Thymus (tissue), 11 donors: ENCODE measurements at regions not wholly inside any gene's neighbourhood (a gene's known extent, or its start where the extent isn't known, plus 50 kb on each side); places are given as distances from the start of the nearest gene placed in this dataset.

Experiments used
- DNase-seq, 9 donors: peaks; one replicate each; pipeline ENCODE4 v3.0.0-alpha.2; 2013; ENCODE audit warnings: low spot score in 9 of 9, low read depth in 6 of 9, missing footprints in 1 of 9
- H3K27ac ChIP-seq, 2 donors: one replicate each; pipeline ENCODE4 v1.5.1; 2013; ENCODE audit warnings: control low read depth in 1 of 2, low read depth in 1 of 2, low read length in 1 of 2, mild to moderate bottlenecking in 1 of 2, moderate library complexity in 1 of 2
- H3K27me3 ChIP-seq, 2 donors: one replicate each; pipeline ENCODE4 v1.5.1; 2013; ENCODE audit warnings: low read length in 1 of 2; ENCODE audit not compliant: control insufficient read depth in 2 of 2, insufficient read depth in 1 of 2
- H3K36me3 ChIP-seq, 2 donors: one replicate each; pipeline ENCODE4 v1.5.1; 2013; ENCODE audit warnings: low read length in 1 of 2, mild to moderate bottlenecking in 1 of 2, moderate library complexity in 1 of 2; ENCODE audit not compliant: control insufficient read depth in 2 of 2, insufficient read depth in 2 of 2
- H3K4me1 ChIP-seq, 2 donors: one replicate each; pipeline ENCODE4 v1.5.1; 2013; ENCODE audit warnings: low read length in 2 of 2; ENCODE audit not compliant: control insufficient read depth in 2 of 2, insufficient read depth in 2 of 2
- H3K4me3 ChIP-seq, 2 donors: one replicate each; pipeline ENCODE4 v1.5.1; 2013; ENCODE audit warnings: low read length in 2 of 2, control low read depth in 1 of 2, mild to moderate bottlenecking in 1 of 2
- H3K9me3 ChIP-seq, 2 donors: one replicate each; pipeline ENCODE4 v1.5.1; 2013; ENCODE audit warnings: low read length in 1 of 2, mild to moderate bottlenecking in 1 of 2; ENCODE audit not compliant: control insufficient read depth in 2 of 2, insufficient read depth in 1 of 2
- WGBS: extraction: QIAGEN DNeasy Blood & Tissue Kit; methylation state at CpG from one replicate; pipeline ENCODE4 v1.1.7; 2013; 5-methylcytosine and 5-hydroxymethylcytosine counted together
- donor health status: healthy.

DNA sequence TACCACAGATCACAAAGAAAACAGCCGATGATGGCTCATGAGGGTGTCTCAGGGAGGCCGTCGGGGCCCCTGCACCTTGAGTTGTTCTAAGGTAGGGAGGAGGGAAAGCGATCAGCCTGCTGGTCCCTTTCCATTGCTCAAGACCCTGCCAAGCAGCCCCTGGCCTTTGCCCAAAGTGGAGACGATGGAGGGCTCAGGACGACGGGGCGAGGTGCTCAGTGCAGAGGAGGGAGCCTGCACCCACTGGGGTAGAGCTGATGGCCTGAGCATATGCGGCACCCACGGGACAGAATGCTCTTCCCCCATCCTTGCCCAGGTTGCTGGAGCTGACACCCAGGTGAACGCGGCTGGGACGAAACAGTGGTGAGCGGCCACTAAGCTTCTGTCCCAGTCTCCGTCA lies 58.3 kb upstream of the FAM20C start:
- Histone ChIP-seq H3K27me3 (peaks cover 0 to 2% of the 10 kb centered on the region in 2 donors), H3K36me3 (no peaks in the 10 kb centered on the region), H3K9me3 (no peaks in the 10 kb centered on the region), H3K27ac (no peak overlapping the region), H3K4me1 (no peaks in the 10 kb centered on the region), H3K4me3 (no peak overlapping the region)
- DNase-seq, result no peak
- WGBS, result 93% methylated on average over 15 of the region's 15 CpGs

DNA sequence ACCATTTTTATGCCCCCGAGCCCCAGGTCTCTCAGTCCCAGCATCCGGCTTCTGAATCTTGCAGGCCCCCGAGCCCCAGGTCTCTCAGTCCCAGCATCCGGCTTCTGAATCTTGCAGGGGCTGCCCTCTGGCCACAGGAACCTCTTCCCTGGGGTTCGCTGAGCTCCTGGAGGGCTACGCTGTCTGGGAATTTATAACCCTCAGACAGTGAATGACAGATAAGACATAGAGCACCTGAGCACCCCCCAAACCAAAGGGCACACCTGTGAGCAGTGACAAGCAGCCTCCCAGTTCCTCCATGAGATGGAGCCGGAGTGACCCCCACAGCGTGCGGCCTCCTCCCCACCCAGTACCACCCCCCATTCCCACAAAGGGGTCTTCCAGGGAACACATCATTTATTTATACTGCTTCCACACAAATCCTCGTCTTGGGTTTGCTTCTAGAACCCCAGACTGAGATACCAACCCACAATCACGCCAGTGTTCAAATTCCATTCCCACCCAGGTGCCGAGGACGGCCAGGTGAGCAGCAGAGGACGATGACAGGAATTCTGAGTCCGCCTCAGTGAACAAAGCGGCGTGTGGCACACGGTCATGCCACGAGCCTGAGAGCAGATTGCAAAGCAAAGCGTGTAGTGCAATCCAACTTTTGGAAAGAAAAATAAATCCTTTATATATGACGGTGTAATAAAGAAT lies 57.7 kb upstream of the FAM20C start:
- no peak for DNase-seq
- H3K27me3 ChIP-seq, result peaks cover 0 to 2% of the 10 kb centered on the region in 2 donors
- H3K27ac ChIP-seq, result no peak overlapping the region
- no peaks in the 10 kb centered on the region for H3K36me3 ChIP-seq
- H3K4me1 ChIP-seq, result no peaks in the 10 kb centered on the region
- H3K9me3 ChIP-seq, result no peaks in the 10 kb centered on the region
- no peak overlapping the region for H3K4me3 ChIP-seq
- WGBS, result 93% methylated on average over 21 of the region's 21 CpGs

DNA sequence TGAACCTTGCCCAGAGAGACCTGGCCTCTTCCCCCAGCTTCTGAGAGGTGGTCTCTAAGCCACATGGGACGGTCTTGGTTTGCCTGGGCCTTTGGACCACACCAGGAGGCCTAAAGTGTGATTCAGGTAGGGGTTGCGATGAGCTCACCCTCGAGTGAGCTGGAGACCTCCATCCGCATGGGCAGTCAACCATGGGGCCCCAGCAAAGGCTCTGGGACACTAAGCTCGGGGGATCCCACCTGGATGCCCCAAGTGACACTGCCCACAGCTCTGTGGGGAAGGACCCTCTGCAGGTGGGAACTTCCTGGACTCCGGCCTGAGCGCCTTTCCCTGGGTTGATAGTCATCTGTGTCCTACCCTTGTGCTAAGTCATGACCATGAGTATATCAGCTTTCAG lies 57.1 kb upstream of the FAM20C start:
- DNase-seq, result no peak
- Histone ChIP-seq H3K27me3 (peaks cover 0 to 2% of the 10 kb centered on the region in 2 donors), H3K27ac (no peak overlapping the region), H3K36me3 (no peaks in the 10 kb centered on the region), H3K9me3 (no peaks in the 10 kb centered on the region), H3K4me3 (no peak overlapping the region), H3K4me1 (no peaks in the 10 kb centered on the region)
- WGBS, result 96% methylated on average over 7 of the region's 7 CpGs

DNA sequence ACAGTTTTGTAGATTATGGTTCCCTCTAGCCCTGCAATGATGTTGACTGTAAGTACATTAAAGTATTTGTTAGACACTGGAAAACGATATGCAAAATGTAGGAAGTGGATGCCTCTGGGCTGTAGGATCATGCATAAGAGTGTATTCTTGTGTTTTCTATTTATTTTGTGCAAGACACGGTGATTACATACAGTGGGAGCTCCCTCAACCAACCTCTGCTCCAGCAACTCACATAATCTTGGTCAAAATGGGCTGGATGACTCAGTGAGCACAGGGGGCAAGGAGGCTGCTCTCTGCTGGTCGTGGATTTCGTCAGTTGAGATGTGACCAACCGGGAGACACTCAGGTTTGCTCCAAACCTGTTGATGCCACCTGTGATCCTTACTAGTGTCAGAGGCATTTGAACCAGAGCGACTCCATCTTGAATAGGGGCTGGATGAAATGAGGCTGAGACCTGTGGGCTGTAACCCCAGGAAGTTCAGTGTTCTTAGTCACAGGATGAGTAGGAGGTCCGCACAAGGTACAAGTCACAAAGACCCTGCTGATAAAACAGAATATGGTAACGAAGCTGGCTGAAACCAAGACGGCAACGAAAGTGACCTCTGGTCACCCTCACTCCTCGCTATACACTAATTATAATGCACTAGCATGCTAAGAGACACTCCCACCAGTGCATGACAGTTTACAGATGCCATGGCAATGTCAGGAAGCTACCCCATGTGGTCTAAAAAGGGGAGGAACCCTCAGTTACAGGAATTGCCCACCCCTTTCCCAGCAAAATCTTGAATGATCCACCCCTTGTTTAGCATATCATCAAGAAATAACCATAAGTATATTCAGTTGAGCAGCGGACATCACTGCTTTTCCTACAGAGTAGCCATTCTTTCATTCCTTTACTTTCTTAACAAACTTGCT lies 56.4 kb upstream of the FAM20C start:
- DNase-seq, result no peak
- Histone ChIP-seq H3K4me1 (no peaks in the 10 kb centered on the region), H3K27me3 (peaks cover 0 to 2% of the 10 kb centered on the region in 2 donors), H3K4me3 (no peak overlapping the region), H3K27ac (no peak overlapping the region), H3K9me3 (no peaks in the 10 kb centered on the region), H3K36me3 (no peaks in the 10 kb centered on the region)
- 95% methylated on average over 12 of the region's 12 CpGs for WGBS

DNA sequence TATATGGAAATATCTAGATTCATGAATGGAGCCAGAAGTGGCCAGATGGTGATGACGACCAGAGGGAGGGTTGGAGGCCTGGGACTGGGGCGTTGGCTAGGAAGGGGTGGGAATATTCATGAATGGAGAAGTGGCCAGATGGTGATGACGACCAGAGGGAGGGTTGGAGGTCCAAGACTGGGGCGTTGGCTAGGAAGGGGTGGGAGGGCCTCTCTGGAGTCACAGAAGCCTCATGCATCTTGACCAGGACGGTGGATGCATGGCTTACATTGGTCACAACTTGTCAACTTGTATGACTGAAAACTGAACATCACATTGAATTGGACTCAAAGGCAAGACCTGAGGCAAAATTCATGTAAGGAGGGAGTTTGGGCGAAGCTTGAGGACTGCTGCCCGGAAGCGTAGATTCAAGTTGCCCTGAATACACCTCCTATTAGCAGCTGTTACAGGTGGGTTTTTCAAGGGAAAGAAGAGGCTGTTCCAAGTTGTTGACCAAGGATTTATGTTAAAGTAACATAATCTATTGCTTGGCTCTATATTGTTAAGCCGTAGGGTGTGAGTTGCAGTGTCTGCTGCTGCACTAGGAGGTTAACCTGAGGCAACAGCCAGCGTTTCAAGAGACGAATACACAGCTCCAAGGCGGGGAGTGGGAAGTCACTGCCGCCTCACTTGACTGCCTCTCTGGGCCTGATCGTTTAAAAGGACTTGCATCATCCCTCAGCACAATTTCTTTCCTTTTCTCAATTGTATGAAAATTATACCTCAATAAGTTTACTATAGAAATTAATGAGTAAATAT lies 55.1 kb upstream of the FAM20C start:
- Histone ChIP-seq H3K36me3 (no peaks in the 10 kb centered on the region), H3K9me3 (no peaks in the 10 kb centered on the region), H3K4me1 (no peaks in the 10 kb centered on the region), H3K4me3 (no peak overlapping the region), H3K27ac (no peak overlapping the region), H3K27me3 (peaks cover 0 to 1% of the 10 kb centered on the region in 2 donors)
- 91% methylated on average over 14 of the region's 14 CpGs for WGBS
- DNase-seq, result no peak

DNA sequence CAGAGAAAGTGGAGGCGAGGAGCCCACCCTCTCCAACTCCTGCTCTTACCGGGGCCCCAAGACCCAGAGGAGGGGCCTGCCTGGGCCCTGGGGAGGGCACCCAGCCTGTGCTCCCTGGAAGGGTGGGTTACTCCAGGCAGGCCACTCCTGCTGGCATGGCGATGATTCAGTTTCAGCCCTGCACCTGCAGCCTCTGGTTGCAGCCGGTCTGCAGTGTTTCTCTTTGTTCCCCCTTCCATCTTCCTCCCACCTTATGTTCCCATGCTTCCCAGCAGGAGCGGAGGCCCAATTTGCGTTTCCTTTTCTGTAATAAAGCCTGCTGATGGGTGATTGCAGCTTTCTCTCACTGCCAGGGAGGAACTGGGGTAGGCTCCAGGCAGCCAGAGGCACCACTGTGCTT lies 53.2 kb upstream of the FAM20C start:
- WGBS, result 84% methylated on average over 6 of the region's 6 CpGs
- no peak overlapping the region for H3K27ac ChIP-seq
- DNase-seq, result no peak

DNA sequence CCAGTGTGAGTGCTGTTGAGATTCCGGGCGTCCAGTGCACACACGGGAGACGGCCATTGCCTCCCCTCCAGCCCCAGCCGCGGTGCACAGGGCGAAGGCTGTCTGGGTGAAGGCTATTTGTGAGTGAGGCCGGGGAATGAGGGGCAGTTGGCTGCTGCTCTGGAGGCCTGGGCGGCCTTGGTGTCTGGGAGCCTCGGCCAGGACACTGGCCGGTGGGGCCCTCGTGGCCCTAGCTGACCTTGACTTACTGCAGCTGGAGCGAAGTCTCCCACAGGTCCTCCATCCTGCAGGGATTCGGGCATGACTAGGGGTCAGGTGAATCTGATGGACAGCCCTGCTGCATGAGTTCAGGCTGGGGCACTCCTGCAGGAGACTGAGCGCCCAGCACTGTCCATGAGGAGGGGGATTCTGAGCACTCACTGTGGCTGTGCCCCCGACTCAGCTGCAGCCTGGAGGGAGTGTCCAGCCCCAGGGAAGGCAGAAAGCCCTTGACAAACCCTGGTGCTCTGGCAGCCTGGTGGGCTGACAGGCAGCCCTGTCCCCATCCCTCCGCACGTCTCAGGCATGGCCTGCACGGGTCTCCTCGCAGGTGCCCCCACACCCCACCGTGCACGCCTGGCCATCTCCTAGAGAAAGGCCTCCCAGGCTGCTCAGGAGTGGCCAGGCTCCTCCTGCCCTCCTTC lies 52.7 kb upstream of the FAM20C start:
- Histone ChIP-seq H3K4me1 (no peaks in the 10 kb centered on the region), H3K27ac (no peak overlapping the region), H3K4me3 (no peak overlapping the region), H3K9me3 (no peaks in the 10 kb centered on the region), H3K27me3 (no peaks in the 10 kb centered on the region), H3K36me3 (no peaks in the 10 kb centered on the region)
- WGBS, result 91% methylated on average over 22 of the region's 22 CpGs
- no peak for DNase-seq

More for the DNA sequence above, 53.2 kb upstream of the FAM20C start:
- no peaks in the 10 kb centered on the region for H3K4me1 ChIP-seq
- H3K9me3 ChIP-seq, result no peaks in the 10 kb centered on the region
- H3K27me3 ChIP-seq, result no peaks in the 10 kb centered on the region
- no peaks in the 10 kb centered on the region for H3K36me3 ChIP-seq
- H3K4me3 ChIP-seq, result no peak overlapping the region

DNA sequence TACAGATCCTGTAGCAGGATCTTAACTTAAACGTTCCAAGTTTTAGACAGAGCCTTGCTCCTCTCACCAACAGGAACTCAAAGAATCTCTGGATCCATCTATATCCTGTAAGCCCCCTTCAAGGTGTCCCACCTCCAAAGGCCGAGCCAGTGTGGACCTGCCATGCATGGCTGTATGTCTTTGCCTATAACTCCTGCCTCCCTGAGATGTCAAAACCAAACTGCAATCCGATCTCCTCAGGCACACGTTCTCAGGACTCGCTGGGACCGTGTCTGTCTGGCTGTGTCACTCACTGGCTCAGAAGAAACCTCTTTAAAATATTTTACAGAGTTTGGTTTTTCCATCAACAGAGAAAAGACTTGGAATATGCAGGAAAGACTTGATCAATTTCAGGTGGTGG lies 51.4 kb upstream of the FAM20C start:
- no peak overlapping the region for H3K4me3 ChIP-seq
- H3K9me3 ChIP-seq, result no peaks in the 10 kb centered on the region
- no peaks in the 10 kb centered on the region for H3K4me1 ChIP-seq
- H3K36me3 ChIP-seq, result no peaks in the 10 kb centered on the region
- H3K27me3 ChIP-seq, result no peaks in the 10 kb centered on the region
- no peak overlapping the region for H3K27ac ChIP-seq
- WGBS, result 89% methylated on average over 6 of the region's 6 CpGs
- no peak for DNase-seq
